Adrenal gland (tissue), 9 donors: ENCODE measurements at regions not wholly inside any gene's neighbourhood (a gene's known extent, or its start where the extent isn't known, plus 50 kb on each side); places are given as distances from the start of the nearest gene placed in this dataset.
"Not testable (repeated sequence)": the region's sequence is repeated elsewhere in the genome, so short reads cannot be mapped to it uniquely, and the experiment has no call there.

Source experiments
- DNase-seq, 7 donors: peaks; one replicate each; pipeline ENCODE4 v3.0.0-alpha.2; 2019 to 2020
- H3K27ac ChIP-seq, 5 donors: fragments of 200-600 bp; sonication (generic) in 4 of 5; 1 replicate in 3 of 5; 2 replicates in 2 of 5; pipeline versions ENCODE4 v1.5.1 to v1.8.0; 2016 to 2020; ENCODE audit warnings: mild to moderate bottlenecking in 1 of 5
- H3K27me3 ChIP-seq: fragments of 200-600 bp; 2 replicates; pipeline ENCODE4 v1.8.0; 2021
- H3K36me3 ChIP-seq, 2 donors: fragments of 200-600 bp; replicated peaks in 1 of 2; 1 replicate in 1 of 2; 2 replicates in 1 of 2; pipeline versions ENCODE4 v1.5.1 to v1.8.0; 2018 to 2022
- H3K4me1 ChIP-seq, 2 donors: fragments of 200-600 bp; replicated peaks in 1 of 2; 1 replicate in 1 of 2; 2 replicates in 1 of 2; pipeline versions ENCODE4 v1.5.1 to v1.8.0; 2018 to 2021
- H3K4me3 ChIP-seq, 4 donors: fragments of 200-600 bp; sonication (generic) in 3 of 4; one replicate each; pipeline ENCODE4 v1.5.1; 2016 to 2018
- H3K9me3 ChIP-seq, 3 donors: fragments of 200-600 bp; sonication (generic) in 1 of 3; replicated peaks in 1 of 3; 1 replicate in 2 of 3; 2 replicates in 1 of 3; pipeline versions ENCODE4 v1.5.1 to v1.8.0; 2016 to 2021
- WGBS, 4 donors: extraction: QIAGEN DNeasy Blood & Tissue Kit in 2 of 4; methylation state at CpG; one replicate each; pipeline versions ENCODE4 v1.1.5 to v1.1.7; 2013 to 2017; 5-methylcytosine and 5-hydroxymethylcytosine counted together
- intact Hi-C, 2 donors: fragments of 100-400 bp; cut with DNase I; formaldehyde crosslinking; loops; one replicate each; pipeline versions ENCODE4 v1.14.1 to v1.15.0; 2022 to 2023
- donor health status: healthy with polysubstance abuse.
- donor health status: Bipolar disorder and iron deficiency.
- donor health status: DM: yes; HTN: yes; CAD: no.
- donor health status: DM: no; HTN: no; CAD: no.
- donor health status: DM: no; HTN: no; CAD: no.

GRCh38 chr22:11561744-11562143 lies 3966.2 kb upstream of the OR11H1 start:
- H3K4me3 ChIP-seq, H3K27ac ChIP-seq, H3K36me3 ChIP-seq, DNase-seq, H3K27me3 ChIP-seq, intact Hi-C loops, H3K9me3 ChIP-seq, H3K4me1 ChIP-seq: not testable (repeated sequence)
- 63 to 66% (median 66%) methylated on average over 17 of the region's 17 CpGs for WGBS, 4 donors

- DNase-seq, intact Hi-C loops, H3K27ac ChIP-seq, H3K27me3 ChIP-seq, H3K4me1 ChIP-seq, H3K36me3 ChIP-seq, H3K9me3 ChIP-seq, H3K4me3 ChIP-seq: not testable (repeated sequence)
- 62 to 71% (median 68%) methylated on average over 10 to 11 of the region's 11 CpGs for WGBS, 4 donors
Measured at GRCh38 chr22:11568837-11569563, 3959.0 kb upstream of the OR11H1 start.

GRCh38 chr22:11569564-11569940 lies 3958.4 kb upstream of the OR11H1 start:
- DNase-seq, H3K4me1 ChIP-seq, H3K9me3 ChIP-seq, H3K36me3 ChIP-seq, H3K27me3 ChIP-seq, intact Hi-C loops, H3K4me3 ChIP-seq, H3K27ac ChIP-seq: not testable (repeated sequence)
- 51 to 66% (median 62%) methylated on average over 5 of the region's 5 CpGs for WGBS, 4 donors

GRCh38 chr22:11573154-11573553 lies 3954.8 kb upstream of the OR11H1 start:
- H3K4me1 ChIP-seq, intact Hi-C loops, H3K4me3 ChIP-seq, H3K27me3 ChIP-seq, H3K9me3 ChIP-seq, H3K36me3 ChIP-seq, H3K27ac ChIP-seq, DNase-seq: not testable (repeated sequence)
- 44 to 59% (median 51%) methylated on average over 6 of the region's 6 CpGs for WGBS, 4 donors

GRCh38 chr22:11574231-11574630 lies 3953.8 kb upstream of the OR11H1 start:
- not testable (repeated sequence) for H3K27ac ChIP-seq, H3K9me3 ChIP-seq

GRCh38 chr22:11574659-11575058 lies 3953.3 kb upstream of the OR11H1 start:
- H3K9me3 ChIP-seq, H3K4me3 ChIP-seq, H3K27ac ChIP-seq, H3K27me3 ChIP-seq, DNase-seq, H3K36me3 ChIP-seq, H3K4me1 ChIP-seq, intact Hi-C loops: not testable (repeated sequence)
- WGBS, 4 donors = 42 to 53% (median 46%) methylated on average over 4 of the region's 4 CpGs

More at GRCh38 chr22:11574231-11574630, 3953.8 kb upstream of the OR11H1 start:
- intact Hi-C loops, H3K4me3 ChIP-seq, H3K36me3 ChIP-seq, H3K4me1 ChIP-seq, H3K27me3 ChIP-seq, DNase-seq: not testable (repeated sequence)
- 66 to 79% (median 68%) methylated on average over 14 of the region's 14 CpGs for WGBS, 4 donors

GRCh38 chr22:11576740-11577139 lies 3951.3 kb upstream of the OR11H1 start:
- H3K9me3 ChIP-seq, DNase-seq, H3K36me3 ChIP-seq, H3K4me1 ChIP-seq, H3K4me3 ChIP-seq, H3K27me3 ChIP-seq, H3K27ac ChIP-seq, intact Hi-C loops: not testable (repeated sequence)
- 67 to 72% (median 70%) methylated on average over 9 of the region's 9 CpGs for whole genome bisulfite sequencing, 4 donors

GRCh38 chr22:11578115-11578514 lies 3949.9 kb upstream of the OR11H1 start:
- H3K36me3 ChIP-seq, DNase-seq, H3K4me3 ChIP-seq, H3K27ac ChIP-seq, H3K4me1 ChIP-seq, H3K27me3 ChIP-seq, intact Hi-C loops, H3K9me3 ChIP-seq: not testable (repeated sequence)
- WGBS, 4 donors = 46 to 48% (median 48%) methylated on average over 8 of the region's 8 CpGs

- H3K27me3 ChIP-seq, H3K36me3 ChIP-seq, intact Hi-C loops, H3K27ac ChIP-seq, H3K4me1 ChIP-seq, DNase-seq, H3K9me3 ChIP-seq, H3K4me3 ChIP-seq: not testable (repeated sequence)
- 26 to 43% (median 40%) methylated on average over 3 of the region's 3 CpGs for WGBS, 4 donors
Measured at GRCh38 chr22:11578551-11578950, 3949.4 kb upstream of the OR11H1 start.

- H3K4me1 ChIP-seq, DNase-seq, H3K4me3 ChIP-seq, intact Hi-C loops, H3K9me3 ChIP-seq, H3K27ac ChIP-seq, H3K27me3 ChIP-seq, H3K36me3 ChIP-seq: not testable (repeated sequence)
- 36 to 44% (median 42%) methylated on average over 4 of the region's 4 CpGs for WGBS, 4 donors
Measured at GRCh38 chr22:11582048-11582447, 3945.9 kb upstream of the OR11H1 start.

- H3K4me3 ChIP-seq, H3K27me3 ChIP-seq, H3K36me3 ChIP-seq, H3K9me3 ChIP-seq, H3K4me1 ChIP-seq, intact Hi-C loops, H3K27ac ChIP-seq, DNase-seq: not testable (repeated sequence)
- WGBS, 4 donors = 24 to 32% (median 31%) methylated on average over 4 of the region's 4 CpGs
Measured at GRCh38 chr22:11584231-11584630, 3943.8 kb upstream of the OR11H1 start.
